BLaER1 treated with 17β-estradiol and CSF1 and Interleukin-3, amounts not matched to agents 10 nM and 100 nM (cell line): ENCODE measurements at regions not wholly inside any gene's neighbourhood (a gene's known extent, or its start where the extent isn't known, plus 50 kb on each side); places are given as distances from the start of the nearest gene placed in this dataset.
"Not testable (repeated sequence)": the region's sequence is repeated elsewhere in the genome, so short reads cannot be mapped to it uniquely, and the experiment has no call there.

Source experiments
- H3K27ac ChIP-seq, 11 experiments: shearing (Covaris generic); formaldehyde crosslinking; 2 replicates each; pipeline ENCODE4 v1.8.1; 2022
- H3K27me3 ChIP-seq, 11 experiments: shearing (Covaris generic); formaldehyde crosslinking; 2 replicates each; pipeline ENCODE4 v1.8.1; 2022
- H3K36me3 ChIP-seq, 11 experiments: shearing (Covaris generic); formaldehyde crosslinking; 2 replicates each; pipeline ENCODE4 v1.8.1; 2022
- H3K4me1 ChIP-seq, 10 experiments: shearing (Covaris generic); formaldehyde crosslinking; 2 replicates each; pipeline ENCODE4 v1.8.1; 2022
- H3K4me2 ChIP-seq, 11 experiments: shearing (Covaris generic); formaldehyde crosslinking; 2 replicates each; pipeline ENCODE4 v1.8.1; 2022
- H3K4me3 ChIP-seq, 10 experiments: shearing (Covaris generic); formaldehyde crosslinking; 2 replicates each; pipeline ENCODE4 v1.8.1; 2022
- H3K9ac ChIP-seq, 11 experiments: shearing (Covaris generic); formaldehyde crosslinking; 2 replicates each; pipeline ENCODE4 v1.8.1; 2022
- H3K9me3 ChIP-seq, 11 experiments: shearing (Covaris generic); formaldehyde crosslinking; replicated peaks in 1 of 11; 2 replicates each; pipeline ENCODE4 v1.8.1; 2022
- H4K20me1 ChIP-seq, 11 experiments: shearing (Covaris generic); formaldehyde crosslinking; 2 replicates each; pipeline ENCODE4 v1.8.1; 2022
- Cebpa-rat ChIP-seq, 11 experiments: shearing (Covaris generic); IDR thresholded peaks; 2 replicates each; pipeline ENCODE4 v1.8.1; 2022

- Histone ChIP-seq H4K20me1 (no peaks in the 10 kb centered on the region), H3K27ac (no peak overlapping the region), H3K4me3 (no peak overlapping the region), H3K27me3 (no peaks in the 10 kb centered on the region), H3K36me3 (no peaks in the 10 kb centered on the region), H3K4me1 (no peaks in the 10 kb centered on the region), H3K4me2 (no peak overlapping the region), H3K9ac (no peak overlapping the region), H3K9me3 (no peaks in the 10 kb centered on the region)
- no peak for TF ChIP-seq Cebpa-rat (IDR thresholded peaks at IDR 0.05)
Observed at GRCh38 chr18:22601481-22601880, 183.8 kb upstream of the CTAGE1 start.

GRCh38 chr18:22602456-22602855 lies 184.7 kb upstream of the CTAGE1 start:
- H3K27me3 ChIP-seq, H4K20me1 ChIP-seq, H3K4me2 ChIP-seq, H3K36me3 ChIP-seq, H3K4me1 ChIP-seq, H3K4me3 ChIP-seq, H3K27ac ChIP-seq, H3K9me3 ChIP-seq, H3K9ac ChIP-seq: not testable (repeated sequence)

GRCh38 chr18:22603902-22604301 lies 186.2 kb upstream of the CTAGE1 start:
- Histone ChIP-seq H3K27ac (no peak overlapping the region), H3K4me3 (no peak overlapping the region), H3K9ac (no peak overlapping the region), H4K20me1 (no peaks in the 10 kb centered on the region), H3K4me1 (no peaks in the 10 kb centered on the region), H3K36me3 (no peaks in the 10 kb centered on the region), H3K4me2 (no peak overlapping the region), H3K27me3 (no peaks in the 10 kb centered on the region), H3K9me3 (no peaks in the 10 kb centered on the region)
- no peak for TF ChIP-seq Cebpa-rat (IDR thresholded peaks at IDR 0.05)

GRCh38 chr18:22604390-22604985 lies 186.8 kb upstream of the CTAGE1 start:
- no peaks in the 10 kb centered on the region for H4K20me1 ChIP-seq
- H3K36me3 ChIP-seq: no peaks in the 10 kb centered on the region
- H3K4me1 ChIP-seq: no peaks in the 10 kb centered on the region
- H3K9me3 ChIP-seq: no peaks in the 10 kb centered on the region
- H3K4me2 ChIP-seq: no peak overlapping the region
- H3K4me3 ChIP-seq: no peak overlapping the region
- H3K27me3 ChIP-seq: no peaks in the 10 kb centered on the region
- no peak overlapping the region for H3K9ac ChIP-seq
- no peak overlapping the region for H3K27ac ChIP-seq
- no peak for TF ChIP-seq Cebpa-rat (IDR thresholded peaks at IDR 0.05)

- Histone ChIP-seq H3K4me1 (no peaks in the 10 kb centered on the region), H3K4me3 (no peak overlapping the region), H3K9me3 (no peaks in the 10 kb centered on the region), H4K20me1 (no peaks in the 10 kb centered on the region), H3K9ac (no peak overlapping the region), H3K4me2 (no peak overlapping the region), H3K36me3 (no peaks in the 10 kb centered on the region), H3K27ac (no peak overlapping the region), H3K27me3 (no peaks in the 10 kb centered on the region)
- TF ChIP-seq Cebpa-rat (IDR thresholded peaks at IDR 0.05): no peak
Observed at GRCh38 chr18:22604986-22605421, 187.3 kb upstream of the CTAGE1 start.

- Histone ChIP-seq H3K27me3 (no peaks in the 10 kb centered on the region), H3K27ac (no peak overlapping the region), H3K9ac (no peak overlapping the region), H3K4me1 (no peaks in the 10 kb centered on the region), H3K36me3 (no peaks in the 10 kb centered on the region), H3K4me2 (no peak overlapping the region), H4K20me1 (no peaks in the 10 kb centered on the region), H3K4me3 (no peak overlapping the region), H3K9me3 (no peaks in the 10 kb centered on the region)
- no peak for TF ChIP-seq Cebpa-rat (IDR thresholded peaks at IDR 0.05)
Observed at GRCh38 chr18:22605736-22606135, 188.0 kb upstream of the CTAGE1 start.

GRCh38 chr18:22606563-22607283 lies 189.0 kb upstream of the CTAGE1 start:
- H3K4me1 ChIP-seq: no peaks in the 10 kb centered on the region
- no peak overlapping the region for H3K27ac ChIP-seq
- no peaks in the 10 kb centered on the region for H3K36me3 ChIP-seq
- no peak for TF ChIP-seq Cebpa-rat (IDR thresholded peaks at IDR 0.05)
- no peak overlapping the region for H3K4me2 ChIP-seq
- H3K4me3 ChIP-seq: no peak overlapping the region
- no peaks in the 10 kb centered on the region for H3K27me3 ChIP-seq
- H3K9me3 ChIP-seq: no peaks in the 10 kb centered on the region
- H3K9ac ChIP-seq: no peak overlapping the region
- H4K20me1 ChIP-seq: no peaks in the 10 kb centered on the region

GRCh38 chr18:22607284-22607635 lies 189.5 kb upstream of the CTAGE1 start:
- no peak for TF ChIP-seq Cebpa-rat (IDR thresholded peaks at IDR 0.05)
- Histone ChIP-seq H3K4me2 (no peak overlapping the region), H3K27me3 (no peaks in the 10 kb centered on the region), H3K4me3 (no peak overlapping the region), H3K4me1 (no peaks in the 10 kb centered on the region), H4K20me1 (no peaks in the 10 kb centered on the region), H3K27ac (no peak overlapping the region), H3K36me3 (no peaks in the 10 kb centered on the region), H3K9me3 (no peaks in the 10 kb centered on the region), H3K9ac (no peak overlapping the region)

GRCh38 chr18:22608847-22609246 lies 191.1 kb upstream of the CTAGE1 start:
- H3K9ac ChIP-seq: no peak overlapping the region
- H3K4me3 ChIP-seq: no peak overlapping the region
- no peaks in the 10 kb centered on the region for H3K36me3 ChIP-seq
- H3K4me2 ChIP-seq: no peak overlapping the region
- no peaks in the 10 kb centered on the region for H3K4me1 ChIP-seq
- H4K20me1 ChIP-seq: no peaks in the 10 kb centered on the region
- H3K27ac ChIP-seq: no peak overlapping the region
- no peaks in the 10 kb centered on the region for H3K9me3 ChIP-seq
- no peaks in the 10 kb centered on the region for H3K27me3 ChIP-seq
- TF ChIP-seq Cebpa-rat (IDR thresholded peaks at IDR 0.05): no peak

- no peak overlapping the region for H3K4me2 ChIP-seq
- no peaks in the 10 kb centered on the region for H3K27me3 ChIP-seq
- no peaks in the 10 kb centered on the region for H3K9me3 ChIP-seq
- H3K4me1 ChIP-seq: no peaks in the 10 kb centered on the region
- H3K9ac ChIP-seq: no peak overlapping the region
- H4K20me1 ChIP-seq: no peaks in the 10 kb centered on the region
- no peak overlapping the region for H3K27ac ChIP-seq
- no peak for TF ChIP-seq Cebpa-rat (IDR thresholded peaks at IDR 0.05)
- no peak overlapping the region for H3K4me3 ChIP-seq
- H3K36me3 ChIP-seq: no peaks in the 10 kb centered on the region
Observed at GRCh38 chr18:22609642-22610041, 191.9 kb upstream of the CTAGE1 start.
